ENCODE measurements at regions not wholly inside any gene's neighbourhood (a gene's known extent, or its start where the extent isn't known, plus 50 kb on each side); places are given as distances from the start of the nearest gene placed in this dataset.

- TF ChIP-seq FOXM1 (IDR thresholded peaks at IDR 0.05; ENCODE audit: borderline replicate concordance) (no peak), PKNOX1 (IDR thresholded peaks at IDR 0.05) (no peak), TARDBP (IDR thresholded peaks at IDR 0.05) (no peak), SP1 (IDR thresholded peaks at IDR 0.05) (no peak), NFRKB (IDR thresholded peaks at IDR 0.05) (no peak), ZNF384 (IDR thresholded peaks at IDR 0.05) (no peak), HDGF (IDR thresholded peaks at IDR 0.05; ENCODE audit: borderline replicate concordance) (no peak), FOXA1 (IDR thresholded peaks at IDR 0.05) (no peak), ELF4 (IDR thresholded peaks at IDR 0.05) (no peak), L3MBTL2 (conservative IDR thresholded peaks at IDR 0.05) (no peak), SUZ12 (IDR thresholded peaks at IDR 0.05) (no peak), BHLHE40 (IDR thresholded peaks at IDR 0.05; ENCODE audit: borderline replicate concordance) (no peak), LEF1 (IDR thresholded peaks at IDR 0.05; ENCODE audit: borderline replicate concordance) (no peak)
These were observed 52.9 kb downstream of the ZBTB38 start for GRCh38 chr3:141421186-141421585.

All from HEK293T (cell line).